Astrocyte of the spinal cord (primary cell): ENCODE measurements at regions not wholly inside any gene's neighbourhood (a gene's known extent, or its start where the extent isn't known, plus 50 kb on each side); places are given as distances from the start of the nearest gene placed in this dataset.

Experiments used
- DNase-seq: peaks from one replicate; pipeline ENCODE4 v3.0.0; 2011; ENCODE audit warnings: low read depth, low spot score
- H3K4me3 ChIP-seq: 2 replicates; pipeline ENCODE4 v1.5.1; 2011; ENCODE audit warnings: low read depth, mild to moderate bottlenecking, low read length, moderate library complexity
- CTCF ChIP-seq: IDR thresholded peaks from 2 replicates; pipeline ENCODE4 v1.5.1; 2012; ENCODE audit warnings: low read depth, mild to moderate bottlenecking, low read length, inconsistent platforms
- in situ Hi-C: cut with HindIII; loops from 2 replicates; pipeline ENCODE4 v1.10.0; 2017; ENCODE audit warnings: low sequenced_read_pairs

DNA sequence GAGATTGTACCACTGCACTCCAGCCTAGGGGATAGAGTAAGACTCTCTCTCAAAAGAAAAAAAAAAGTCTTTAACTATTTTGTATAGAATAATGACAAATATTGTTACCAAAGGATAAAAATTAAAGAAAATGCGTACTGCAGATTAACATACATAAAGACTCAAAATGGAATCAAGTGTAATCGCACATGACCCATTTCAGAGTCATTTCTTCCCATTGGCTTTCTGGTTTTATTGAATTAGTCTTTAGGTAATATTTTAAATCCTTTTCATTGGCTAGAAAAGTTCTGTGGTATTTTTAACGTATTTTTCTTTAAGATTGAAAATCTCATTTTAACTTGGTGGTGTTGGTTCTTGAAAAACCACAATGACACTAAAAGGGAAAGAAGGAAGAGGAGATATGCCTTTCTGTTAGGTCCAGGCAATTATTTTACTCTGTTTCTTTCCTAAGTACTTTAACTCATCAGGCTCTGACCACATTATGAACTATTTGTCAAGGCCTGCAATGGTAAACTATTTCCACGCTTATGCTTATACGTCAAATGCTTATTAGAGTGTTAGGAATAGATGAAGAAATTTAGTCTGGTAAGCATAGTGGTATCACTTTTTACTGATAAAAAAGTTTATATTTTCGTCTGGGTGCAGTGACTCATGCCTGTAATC is 52.3 kb downstream of the PLEKHG1 start:
- no peak for TF ChIP-seq CTCF
- in situ Hi-C loops = no loop called here
- no peak overlapping the region for H3K4me3 ChIP-seq

GRCh38 chr6:150652848-150653613 is 53.3 kb downstream of the PLEKHG1 start:
- in situ Hi-C loops = no loop called here
- DNase-seq = peak; percentile 29
- TF ChIP-seq CTCF = no peak

More for the DNA sequence above, 52.3 kb downstream of the PLEKHG1 start:
- no peak for DNase-seq

DNA sequence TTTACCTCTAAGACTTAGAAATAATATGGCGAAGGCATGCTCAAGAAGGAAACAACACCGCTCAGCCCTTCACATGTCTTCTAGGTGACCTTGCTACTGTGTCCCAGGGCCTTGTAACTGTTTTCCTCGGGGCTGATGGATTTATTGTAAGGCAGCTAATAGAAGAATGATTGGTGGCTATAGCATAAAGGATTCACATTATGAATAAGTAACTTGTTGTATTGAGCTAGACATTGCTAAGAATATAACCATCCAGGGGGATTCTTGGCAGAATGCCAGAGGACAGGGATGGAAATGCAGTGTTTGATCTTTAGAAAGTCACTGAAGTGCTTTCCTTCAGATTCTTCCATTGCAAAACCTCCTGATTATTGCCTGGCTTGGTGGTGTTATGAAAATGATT is 54.9 kb downstream of the PLEKHG1 start:
- no peak for TF ChIP-seq CTCF
- H3K4me3 ChIP-seq = no peak overlapping the region
- in situ Hi-C loops = no loop called here
- DNase-seq = no peak

More at GRCh38 chr6:150652848-150653613, 53.3 kb downstream of the PLEKHG1 start:
- no peak overlapping the region for H3K4me3 ChIP-seq

GRCh38 chr6:150656156-150656555 is 56.5 kb downstream of the PLEKHG1 start:
- no peak for DNase-seq
- no peak for TF ChIP-seq CTCF
- no peak overlapping the region for H3K4me3 ChIP-seq
- in situ Hi-C loops = no loop called here

DNA sequence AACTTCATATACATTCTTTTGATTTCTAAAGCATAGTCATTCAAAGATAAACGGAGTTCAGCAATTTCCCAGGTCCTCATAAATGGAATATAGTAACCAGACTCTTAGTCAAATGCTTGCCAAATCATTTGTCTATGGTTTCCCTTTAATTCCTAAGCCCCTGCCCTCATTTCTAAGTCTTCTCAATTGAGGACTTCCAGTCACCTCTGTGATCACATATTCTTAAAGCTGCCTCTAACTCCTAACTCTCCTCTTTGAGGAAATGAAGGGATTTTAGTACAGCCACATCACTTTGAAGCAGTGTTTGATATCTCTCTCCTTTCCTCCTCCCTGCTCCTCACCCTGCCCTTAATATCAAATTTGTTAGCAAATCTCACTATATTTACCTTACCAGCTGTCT is 58.7 kb downstream of the PLEKHG1 start:
- no peak for TF ChIP-seq CTCF
- H3K4me3 ChIP-seq = no peak overlapping the region
- in situ Hi-C loops = no loop called here
- no peak for DNase-seq

DNA sequence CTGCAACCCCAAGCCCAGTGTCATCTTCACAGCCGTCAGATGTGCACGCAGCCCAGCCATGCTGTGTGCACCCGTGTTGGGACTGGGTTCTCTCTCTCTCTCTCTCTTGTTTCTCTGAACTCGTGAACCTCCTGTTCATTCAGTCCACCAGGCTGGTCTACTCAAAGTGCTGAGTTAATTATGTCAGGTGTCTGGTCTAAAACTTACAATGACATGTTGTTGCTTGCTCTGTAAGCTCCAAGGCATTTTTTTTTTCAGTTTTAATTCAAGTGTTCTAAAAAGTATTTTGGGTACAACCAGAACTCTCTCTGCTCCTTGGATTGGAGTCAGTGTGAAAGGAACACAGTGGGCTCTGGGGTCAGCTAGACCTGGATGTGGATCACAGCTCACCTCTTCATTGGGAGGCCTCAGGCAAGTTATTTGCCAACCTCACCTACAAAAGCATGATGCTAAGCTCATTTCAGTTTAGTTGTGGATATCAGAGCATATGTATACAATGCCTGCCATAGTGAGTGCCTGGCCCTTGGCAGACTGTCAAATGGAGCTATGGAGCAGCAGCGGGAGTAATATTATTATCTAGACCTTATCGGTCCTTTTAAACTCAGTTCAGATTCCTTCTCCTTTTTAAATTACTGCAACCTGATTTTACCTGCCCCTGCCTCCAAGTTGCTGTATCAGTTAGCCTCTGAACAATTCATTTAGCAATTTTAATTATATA is 59.5 kb downstream of the PLEKHG1 start:
- TF ChIP-seq CTCF = no peak
- in situ Hi-C loops = no loop called here
- no peak for DNase-seq
- H3K4me3 ChIP-seq = no peak overlapping the region
